ENCODE measurements at regions not wholly inside any gene's neighbourhood (a gene's known extent, or its start where the extent isn't known, plus 50 kb on each side); places are given as distances from the start of the nearest gene placed in this dataset.

DNA sequence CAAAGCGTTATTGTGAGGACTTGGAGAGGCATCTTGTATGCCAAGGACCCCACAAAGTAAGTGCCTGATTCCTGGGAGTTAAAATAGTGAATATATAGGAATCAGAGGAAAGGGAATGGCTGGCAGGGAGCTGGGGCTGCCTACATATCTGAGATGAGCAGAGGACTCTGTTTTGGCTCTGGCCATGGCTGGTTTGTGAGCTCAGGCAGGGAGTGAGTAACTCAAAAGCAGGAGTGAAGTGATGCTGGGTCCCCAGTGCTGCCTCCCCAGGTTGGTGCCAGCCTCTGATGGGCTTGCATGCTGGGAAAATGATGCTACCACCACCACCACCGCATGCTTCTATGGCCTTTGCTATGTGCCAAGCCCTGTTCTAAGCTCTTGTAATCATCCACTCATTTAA lies 246.0 kb upstream of the MVB12B start:
- Histone ChIP-seq H2BK20ac (ENCODE audit: low read length) (no peak overlapping the region), H3K27me3 (replicated peaks in 1 of 4; ENCODE audit: control insufficient read depth in 3 of 4, extremely low read depth in 1 of 4, insufficient read depth in 3 of 4, low read length in 3 of 4) (no peaks in the 10 kb centered on the region), H3K4me3 (ENCODE audit: extremely low read depth in 1 of 4, insufficient read depth in 2 of 4, low read depth in 3 of 4, low read length in 4 of 4) (no peak overlapping the region), H3K23me2 (ENCODE audit: low read depth, low read length) (no peaks in the 10 kb centered on the region), H2AFZ (ENCODE audit: low read length) (no peak overlapping the region), H2BK120ac (replicated peaks; ENCODE audit: low read depth, low read length) (no peak overlapping the region), H4K20me1 (replicated peaks in 1 of 2; ENCODE audit: control insufficient read depth in 1 of 2, insufficient read depth in 2 of 2, low read length in 2 of 2) (peaks cover 0 to 2% of the 10 kb centered on the region in 2 experiments), H3K4me2 (ENCODE audit: insufficient read depth in 1 of 2, low read depth in 2 of 2, low read length in 2 of 2) (no peak overlapping the region), H2BK15ac (ENCODE audit: low read length) (no peak overlapping the region), H3K9me3 (ENCODE audit: insufficient read depth in 2 of 2, low read depth in 1 of 2, low read length in 1 of 2) (peaks cover 0 to 2% of the 10 kb centered on the region in 2 experiments; a peak in 1 of 4 replicates), H3K23ac (ENCODE audit: insufficient read length) (no peak overlapping the region), H3K4me1 (replicated peaks in 1 of 4; ENCODE audit: control insufficient read depth in 3 of 4, insufficient read depth in 4 of 4, low read length in 3 of 4) (no peaks in the 10 kb centered on the region), H3K18ac (ENCODE audit: extremely low read depth, low read length) (no peak overlapping the region), H3K36me3 (ENCODE audit: control insufficient read depth in 2 of 4, insufficient read depth in 4 of 4, low read length in 3 of 4) (no peaks in the 10 kb centered on the region), H2AK5ac (ENCODE audit: low read depth, low read length) (no peak overlapping the region), H4K91ac (replicated peaks; ENCODE audit: insufficient read length, low read length) (no peak overlapping the region), H3K56ac (replicated peaks; ENCODE audit: insufficient read length, low read depth, low read length) (no peak overlapping the region), H3K27ac (ENCODE audit: low read depth, low read length) (no peak overlapping the region), H3K9ac (replicated peaks in 1 of 4; ENCODE audit: extremely low read depth in 1 of 4, low read depth in 3 of 4, low read length in 3 of 4) (no peak overlapping the region), H3K14ac (ENCODE audit: insufficient read length) (no peak overlapping the region), H4K8ac (ENCODE audit: extremely low read depth, insufficient read depth, low read length) (no peak overlapping the region), H2BK12ac (ENCODE audit: low read depth, low read length) (no peak overlapping the region), H4K5ac (ENCODE audit: insufficient read length, low read depth, low read length) (no peak overlapping the region), H2BK5ac (ENCODE audit: low read depth, low read length) (no peak overlapping the region), H3K4ac (replicated peaks; ENCODE audit: insufficient read length, low read depth, low read length) (no peak overlapping the region), H3K79me2 (ENCODE audit: control insufficient read depth in 1 of 2, insufficient read depth in 2 of 2, low read length in 2 of 2) (no peaks in the 10 kb centered on the region), H3K79me1 (ENCODE audit: low read depth, low read length) (no peaks in the 10 kb centered on the region)
- TF ChIP-seq, protein P1, sequence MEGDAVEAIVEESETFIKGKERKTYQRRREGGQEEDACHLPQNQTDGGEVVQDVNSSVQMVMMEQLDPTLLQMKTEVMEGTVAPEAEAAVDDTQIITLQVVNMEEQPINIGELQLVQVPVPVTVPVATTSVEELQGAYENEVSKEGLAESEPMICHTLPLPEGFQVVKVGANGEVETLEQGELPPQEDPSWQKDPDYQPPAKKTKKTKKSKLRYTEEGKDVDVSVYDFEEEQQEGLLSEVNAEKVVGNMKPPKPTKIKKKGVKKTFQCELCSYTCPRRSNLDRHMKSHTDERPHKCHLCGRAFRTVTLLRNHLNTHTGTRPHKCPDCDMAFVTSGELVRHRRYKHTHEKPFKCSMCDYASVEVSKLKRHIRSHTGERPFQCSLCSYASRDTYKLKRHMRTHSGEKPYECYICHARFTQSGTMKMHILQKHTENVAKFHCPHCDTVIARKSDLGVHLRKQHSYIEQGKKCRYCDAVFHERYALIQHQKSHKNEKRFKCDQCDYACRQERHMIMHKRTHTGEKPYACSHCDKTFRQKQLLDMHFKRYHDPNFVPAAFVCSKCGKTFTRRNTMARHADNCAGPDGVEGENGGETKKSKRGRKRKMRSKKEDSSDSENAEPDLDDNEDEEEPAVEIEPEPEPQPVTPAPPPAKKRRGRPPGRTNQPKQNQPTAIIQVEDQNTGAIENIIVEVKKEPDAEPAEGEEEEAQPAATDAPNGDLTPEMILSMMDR (IDR thresholded peaks at IDR 0.05; ENCODE audit: control extremely low read depth in 1 of 3, insufficient read depth in 1 of 3, low read depth in 1 of 3, low read length in 3 of 3) = no peak
- no peak for TF ChIP-seq NRF1 (IDR thresholded peaks at IDR 0.05; ENCODE audit: low read depth, low read length)
- no peak for TF ChIP-seq CBX8 (IDR thresholded peaks at IDR 0.05; ENCODE audit: borderline replicate concordance, low read depth, low read length)
- TF ChIP-seq TAF1 (IDR thresholded peaks at IDR 0.05; ENCODE audit: low read depth, low read length) = no peak
- no peak for TF ChIP-seq GABPA (IDR thresholded peaks at IDR 0.05; ENCODE audit: borderline replicate concordance, insufficient read depth, low read length)
- no peak for TF ChIP-seq TEAD4 (IDR thresholded peaks at IDR 0.05; ENCODE audit: low read depth, low read length)
- no peak for DNase-seq (ENCODE audit: low read depth in 1 of 2, low spot score in 2 of 2)
- ChIA-PET CTCF (ENCODE audit: partially characterized antibody) (interaction anchor here (0.8 to 1.3 kb wide), 2 partner anchors 9 to 12 kb away, joined by 3 to 4 read pairs; no protein-coding TSS in a partner anchor), POLR2A (ENCODE audit: partially characterized antibody) (no interaction called here)
- WGBS, 2 experiments (ENCODE audit: extremely low coverage in 1 of 2, insufficient coverage in 1 of 2, insufficient read length in 1 of 2, insufficient replicate concordance in 2 of 2, low coverage in 1 of 2, low lambda C conversion rate in 2 of 2, missing lambda C conversion rate in 1 of 2) = 81% methylated on average over 2 of the region's 2 CpGs; no CpG with 5 or more reads in 1 of the 2 experiments
- FAIRE-seq = no peak
